ENCODE measurements at regions not wholly inside any gene's neighbourhood (a gene's known extent, or its start where the extent isn't known, plus 50 kb on each side); places are given as distances from the start of the nearest gene placed in this dataset.

DNA sequence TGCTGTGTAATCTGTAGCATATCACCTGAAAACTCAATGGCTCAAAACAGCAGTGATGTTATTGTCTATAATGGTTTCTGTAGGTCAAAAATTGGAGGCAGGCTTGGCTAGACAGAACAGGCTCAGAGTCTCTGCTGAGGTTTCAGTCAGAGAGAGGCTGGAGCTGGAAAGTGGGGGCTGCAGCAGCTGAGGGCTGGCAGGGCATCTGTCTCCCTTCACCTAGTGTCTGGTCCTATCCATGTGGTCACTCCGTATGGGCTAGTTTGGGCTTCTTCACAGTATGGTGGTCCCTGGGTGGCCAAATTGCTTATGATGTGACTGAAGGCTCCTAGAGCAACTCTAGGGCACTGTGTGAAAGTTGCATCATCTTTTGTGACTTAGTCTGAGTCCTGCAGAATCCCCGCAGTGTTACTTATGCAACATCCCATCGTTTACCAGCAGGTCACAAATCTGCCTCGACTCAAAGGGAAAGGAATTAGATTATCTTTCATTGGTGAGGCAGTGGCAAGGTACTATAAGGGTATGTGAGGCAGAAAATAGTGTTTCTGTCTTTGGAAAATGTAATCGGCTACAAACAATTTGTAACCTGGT, 497.0 kb downstream of the EPHA7 start:
- TF ChIP-seq CTCF (conservative IDR thresholded peaks at IDR 0.05): no peak
- TF ChIP-seq EZH2 (IDR thresholded peaks at IDR 0.05; ENCODE audit: low read depth): no peak
